NCI-H2081 treated with DMSO at 0.1 percent for 48 hours (cell line): ENCODE measurements at regions not wholly inside any gene's neighbourhood (a gene's known extent, or its start where the extent isn't known, plus 50 kb on each side); places are given as distances from the start of the nearest gene placed in this dataset.

Experiments
- DNase-seq: peaks from one replicate; lab custom pipeline; 2025; lab: John Stamatoyannopoulos, UW

DNA sequence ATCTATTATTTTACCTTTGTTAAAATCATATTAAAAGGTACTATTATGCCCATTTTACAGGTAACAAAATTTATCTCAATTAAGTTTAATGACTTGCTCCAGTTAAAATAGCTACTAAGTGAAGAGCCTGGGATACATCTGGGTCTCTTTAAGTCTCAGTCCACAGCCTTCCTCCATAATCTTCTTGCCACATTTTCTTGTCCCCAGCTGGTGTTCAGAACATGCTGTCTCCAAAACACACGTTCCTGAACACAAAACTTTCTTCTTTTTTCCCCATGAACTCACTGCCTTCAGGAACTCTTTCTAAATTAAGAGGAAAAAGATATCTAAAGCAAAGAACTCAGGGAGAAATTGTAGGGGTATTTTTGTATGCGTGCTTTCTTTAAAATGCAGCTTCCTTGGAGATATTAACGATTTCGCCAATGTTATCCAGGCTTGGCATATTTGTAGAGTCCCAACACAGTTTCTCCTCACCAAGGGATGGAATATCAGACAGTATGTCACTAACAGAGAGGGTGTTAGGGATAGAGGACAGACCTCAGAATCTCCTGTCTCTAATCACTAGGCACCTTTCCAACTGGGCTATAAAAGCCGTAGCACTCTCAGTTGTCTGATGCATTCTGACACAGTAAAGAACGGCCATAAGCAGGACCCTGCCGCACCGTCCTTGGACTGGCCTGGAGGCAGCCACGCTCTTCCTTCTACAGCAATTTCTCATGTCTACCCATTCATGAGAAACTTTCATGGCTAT, 232.8 kb upstream of the BLID start:
- no peak for DNase-seq

DNA sequence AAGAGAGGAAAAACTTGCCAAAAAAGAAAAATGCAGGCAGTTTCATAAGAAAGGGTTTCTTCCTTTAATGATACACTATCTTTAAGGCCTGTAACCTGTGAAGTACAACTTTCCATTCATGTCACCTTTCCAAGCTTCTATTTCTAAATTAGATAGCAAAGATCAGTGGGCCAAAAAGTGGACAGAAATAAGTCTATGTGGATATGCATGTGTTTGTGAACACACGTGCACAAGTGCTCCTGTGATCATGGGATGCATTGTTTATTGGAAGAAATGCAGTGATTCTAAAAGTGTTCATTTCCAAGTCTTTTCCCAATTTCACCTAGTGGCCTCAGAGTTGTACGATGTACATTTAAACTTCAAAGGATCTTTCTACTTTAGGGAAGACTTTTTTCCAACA, 230.0 kb upstream of the BLID start:
- no peak for DNase-seq

DNA sequence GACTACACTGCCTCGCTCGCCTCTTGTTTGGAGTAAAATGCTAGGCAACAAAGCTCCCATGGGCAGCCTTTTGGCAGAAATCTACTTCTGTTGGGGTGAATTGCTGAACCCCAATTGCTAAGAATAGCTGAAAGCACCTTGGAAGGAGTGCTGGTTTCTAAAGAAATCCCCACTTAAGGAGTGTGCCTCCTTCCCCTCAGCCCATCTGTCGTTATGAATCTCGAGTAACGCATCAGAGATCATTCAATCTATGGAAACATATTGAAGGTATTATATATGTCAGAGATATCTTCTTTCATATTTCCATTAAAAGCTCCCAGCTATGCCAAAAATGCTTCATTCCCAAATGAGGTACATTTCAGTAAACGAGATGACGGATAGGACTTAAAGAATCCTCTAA, 229.6 kb upstream of the BLID start:
- DNase-seq, result no peak

DNA sequence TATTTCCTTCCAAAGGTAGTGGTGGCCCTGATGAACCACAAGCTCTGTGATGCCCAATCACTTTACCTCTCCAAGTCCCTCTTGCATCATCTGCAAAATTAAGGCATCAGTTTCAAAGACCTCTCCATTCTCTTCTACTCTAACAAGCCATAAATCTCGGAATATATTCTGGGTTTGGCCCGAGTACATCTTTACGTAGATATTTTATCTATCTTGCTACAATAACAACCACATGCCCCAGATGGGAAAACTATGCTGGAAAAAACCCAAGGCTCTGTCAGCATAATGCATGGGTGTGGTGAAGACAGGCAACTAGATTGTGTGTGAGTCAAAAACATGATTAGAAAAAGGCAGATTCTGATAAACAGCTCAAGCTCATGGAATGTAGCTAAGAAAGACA, 228.2 kb upstream of the BLID start:
- no peak for DNase-seq

DNA sequence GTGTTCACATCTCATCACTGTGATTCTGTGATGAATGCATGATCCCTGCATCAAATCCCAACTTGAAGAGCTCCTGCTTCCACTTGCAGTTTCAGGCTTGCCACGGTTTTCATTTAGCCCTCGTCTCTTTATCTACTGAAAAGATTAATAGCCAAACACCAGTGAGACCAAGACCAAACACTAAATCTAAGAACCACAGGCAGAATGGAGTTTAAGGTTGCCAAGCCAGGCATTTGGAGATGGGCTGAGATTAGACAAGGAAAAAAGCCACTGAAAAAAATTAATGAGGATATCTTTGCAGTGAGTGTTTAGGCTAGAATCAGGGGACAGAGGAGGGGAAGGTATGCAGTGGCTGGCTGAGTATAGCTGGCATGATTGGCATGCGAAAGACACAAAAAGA, 227.2 kb upstream of the BLID start:
- DNase-seq, result no peak

DNA sequence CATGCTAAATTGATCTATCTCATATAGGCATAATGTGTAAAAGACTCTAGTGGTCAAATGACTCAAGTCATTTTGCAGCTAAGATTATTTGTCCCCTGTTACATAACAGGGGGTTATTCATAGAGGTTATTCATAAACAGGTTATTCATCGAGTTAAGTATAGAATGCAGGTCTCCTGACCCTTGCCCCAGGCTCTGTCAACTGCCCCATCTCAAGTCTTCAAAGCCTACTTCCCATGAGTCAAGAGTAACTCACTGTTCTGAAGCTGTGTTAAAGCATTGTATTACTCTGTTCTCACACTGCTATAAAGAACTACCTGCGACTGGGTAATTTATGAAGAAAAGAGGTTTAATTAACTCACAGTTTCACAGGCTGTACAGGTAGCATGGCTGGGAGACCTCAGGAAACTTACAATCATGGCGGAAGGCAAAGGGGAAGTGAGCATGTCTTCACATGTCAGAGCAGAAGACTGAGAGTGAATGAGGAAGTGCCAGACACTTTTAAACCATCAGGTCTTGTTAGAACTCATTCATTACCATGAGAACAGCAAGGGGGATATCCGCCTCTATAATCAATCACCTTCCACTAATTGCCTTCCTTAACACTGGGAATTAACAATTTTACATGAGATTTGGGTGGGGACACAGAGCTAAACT, 226.2 kb upstream of the BLID start:
- DNase-seq, result no peak

DNA sequence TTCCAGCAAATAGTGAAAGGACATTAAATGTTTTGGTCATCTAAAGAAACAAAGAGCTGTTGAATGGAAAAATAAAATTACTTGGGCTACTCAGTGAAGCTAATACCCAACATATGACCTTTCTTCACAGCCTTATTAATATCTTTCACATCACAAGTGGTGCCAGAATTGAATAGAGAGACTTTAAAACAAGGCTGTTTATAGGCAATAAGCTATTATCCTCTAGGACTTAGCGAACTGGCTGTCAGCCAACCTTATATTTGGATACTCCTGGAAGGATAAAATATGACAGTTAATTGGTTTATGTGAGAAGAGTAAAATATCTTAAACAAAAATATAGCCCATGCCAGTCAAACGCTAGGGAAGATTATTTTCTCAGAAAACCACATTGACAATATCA, 225.5 kb upstream of the BLID start:
- no peak for DNase-seq

DNA sequence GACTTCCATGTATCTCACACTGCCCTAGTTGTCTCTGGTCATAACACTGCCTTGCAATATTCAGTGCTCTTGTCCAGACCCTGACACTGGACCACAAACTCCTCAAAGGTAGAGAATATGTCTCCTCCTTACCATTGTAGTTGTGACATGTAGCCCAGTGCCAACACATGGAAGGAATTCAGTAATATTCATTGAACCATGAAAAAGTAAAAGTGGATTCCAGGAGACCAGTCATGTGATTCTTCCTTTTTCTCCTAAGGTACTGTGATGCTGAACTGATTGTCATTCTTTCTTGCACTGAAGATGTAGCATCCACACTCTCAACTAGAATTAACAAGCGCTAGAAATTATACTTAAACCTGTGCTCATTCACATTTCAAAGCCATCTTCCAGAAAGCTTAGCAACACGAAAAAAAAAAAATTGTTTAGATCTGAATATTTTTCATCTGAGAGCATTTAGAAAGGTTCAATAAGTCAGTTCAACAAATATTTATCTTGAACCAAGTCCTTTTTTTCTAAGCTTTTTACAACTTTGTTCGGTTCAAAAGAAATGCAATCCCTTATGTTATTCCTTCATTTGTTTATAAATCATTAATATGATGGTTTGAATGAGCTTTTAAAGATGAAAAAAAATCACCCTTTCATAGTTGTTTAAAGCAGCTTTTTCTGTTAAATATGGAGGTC, 224.7 kb upstream of the BLID start:
- DNase-seq, result no peak

DNA sequence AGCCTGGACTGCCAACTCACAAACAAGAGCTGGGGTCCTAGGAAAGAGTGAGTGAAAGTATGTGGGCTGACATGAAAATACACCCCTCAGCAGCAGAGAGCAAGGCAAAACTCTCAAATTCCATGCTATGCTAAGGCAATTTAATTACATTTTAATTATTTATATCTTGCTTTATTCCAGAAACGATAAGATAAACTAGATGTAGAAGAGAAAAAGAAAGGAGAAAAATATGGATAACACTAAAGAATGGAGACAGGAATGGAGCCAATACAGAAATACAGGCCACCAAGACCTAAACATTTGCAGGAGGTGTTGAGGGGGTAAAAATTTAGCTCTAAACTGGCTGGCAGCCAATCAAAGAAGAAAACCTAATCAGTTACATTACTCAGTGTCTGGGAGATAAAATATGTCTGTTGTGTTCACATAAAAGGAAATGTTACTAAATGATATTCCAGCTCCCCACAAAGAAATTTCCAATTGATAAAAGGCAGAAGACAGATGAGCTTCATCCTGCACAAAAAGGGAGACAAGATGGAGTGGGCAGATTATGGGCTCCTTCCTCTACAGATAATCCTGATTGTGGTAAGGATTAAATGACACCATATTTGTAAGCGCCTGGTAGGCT, 223.5 kb upstream of the BLID start:
- DNase-seq, result no peak

DNA sequence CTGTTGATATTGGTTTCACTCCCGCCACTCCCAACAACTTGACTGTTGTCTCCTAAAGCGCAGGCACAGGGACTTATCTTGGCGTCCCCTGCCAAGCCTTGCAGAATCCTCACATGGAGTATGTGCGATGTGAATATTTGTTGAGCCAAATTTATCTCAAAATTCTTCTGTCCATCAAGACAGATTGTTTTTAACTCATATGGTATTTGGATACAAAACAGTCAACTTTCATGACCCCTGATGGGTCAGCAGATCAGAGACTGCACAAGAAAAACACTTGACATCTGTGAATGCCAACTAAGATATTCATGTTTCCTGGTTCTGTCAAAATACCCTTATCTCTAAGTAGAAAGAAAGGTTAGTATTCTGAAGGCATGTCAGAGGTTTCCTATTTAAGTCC, 221.7 kb upstream of the BLID start:
- no peak for DNase-seq

DNA sequence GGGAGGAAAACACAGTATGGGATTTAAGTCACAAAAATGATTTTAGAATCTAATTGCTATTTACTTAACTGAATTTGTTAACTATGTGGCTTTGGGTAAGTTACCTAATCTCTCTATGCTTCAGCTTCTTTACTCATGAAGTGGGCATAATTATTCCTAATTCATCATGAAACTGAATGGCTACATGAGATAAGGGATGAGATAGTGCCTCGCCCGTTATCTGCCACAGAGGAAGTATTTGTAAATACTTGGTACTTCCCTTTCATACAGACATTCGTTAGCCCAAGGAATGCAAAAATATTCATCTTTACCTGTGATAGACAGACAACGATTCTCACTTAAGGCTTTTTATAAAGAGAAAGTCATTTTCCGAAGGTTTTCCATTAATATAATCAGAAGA, 221.2 kb upstream of the BLID start:
- no peak for DNase-seq

DNA sequence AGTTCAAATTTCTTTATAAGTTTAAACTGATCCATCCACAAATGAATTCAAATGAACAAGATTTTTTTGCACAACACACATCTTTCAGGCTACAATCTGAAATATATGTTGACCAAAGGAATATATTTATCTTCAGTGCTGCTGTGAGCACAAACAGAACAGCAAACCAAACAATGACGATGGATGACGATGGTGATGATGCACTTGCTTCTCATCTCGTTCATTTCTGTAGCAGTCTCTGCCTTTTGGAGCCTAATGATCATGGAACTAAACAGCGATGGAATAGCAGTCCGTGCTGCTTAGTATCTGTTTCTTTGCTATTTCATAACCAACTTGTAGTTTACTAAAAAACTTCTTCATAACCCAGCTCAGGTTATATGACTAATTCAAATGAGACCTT, 220.7 kb upstream of the BLID start:
- no peak for DNase-seq

DNA sequence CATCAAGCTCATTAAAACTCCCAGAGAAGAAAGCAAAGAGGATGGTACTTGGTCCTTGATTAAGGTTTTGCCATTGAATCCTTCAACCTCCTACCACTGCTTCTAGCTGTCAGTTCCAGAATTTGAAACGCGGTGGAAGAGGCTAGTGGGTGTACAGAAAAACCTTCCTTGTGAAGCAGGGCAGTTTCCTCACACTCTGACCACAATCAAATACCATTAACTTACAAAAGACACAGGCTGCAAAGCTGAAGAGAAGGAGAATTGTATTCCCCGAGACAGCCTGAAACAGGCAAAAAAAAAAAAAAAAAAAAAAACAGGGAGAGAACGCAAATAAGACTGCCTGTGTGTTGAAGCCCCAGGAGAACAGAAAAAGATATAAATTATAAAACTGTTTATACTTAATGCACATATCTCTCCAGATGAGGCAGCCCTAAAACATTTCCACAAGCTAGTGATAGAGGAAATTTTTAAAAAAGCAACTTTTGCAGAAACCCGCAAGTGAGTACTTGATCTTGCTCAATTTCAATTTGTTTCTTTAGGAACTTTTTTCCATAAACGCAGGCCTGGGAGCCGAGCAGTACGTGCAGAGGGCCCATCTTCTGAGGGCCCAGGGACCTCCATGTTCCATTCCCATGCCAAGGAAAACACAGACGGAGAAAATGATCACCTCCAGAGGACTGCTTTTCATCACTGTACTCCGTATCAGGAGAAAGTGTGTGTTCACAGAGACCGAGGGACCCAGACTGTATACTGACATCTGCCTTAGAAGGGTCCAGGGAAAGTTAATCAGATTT, 218.7 kb upstream of the BLID start:
- DNase-seq, result no peak

DNA sequence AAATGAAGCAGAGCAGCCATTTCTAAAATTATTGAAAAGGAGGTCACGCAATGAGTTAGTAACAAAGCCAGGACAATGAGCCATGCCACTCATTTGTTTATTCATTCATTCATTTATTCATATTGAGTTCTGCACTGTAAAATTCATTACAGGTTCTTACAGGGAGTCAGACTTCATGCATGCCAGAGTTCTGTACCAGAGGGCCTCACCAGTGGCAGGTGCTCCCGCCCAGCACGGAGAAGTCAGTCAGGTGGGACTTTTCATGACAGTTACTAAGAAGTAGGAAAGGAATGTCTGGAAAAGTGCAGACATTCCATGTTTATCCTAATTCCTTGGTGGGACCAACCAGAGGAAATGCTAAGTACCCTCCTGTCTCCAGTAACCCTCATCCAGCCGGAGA, 217.5 kb upstream of the BLID start:
- DNase-seq, result no peak

DNA sequence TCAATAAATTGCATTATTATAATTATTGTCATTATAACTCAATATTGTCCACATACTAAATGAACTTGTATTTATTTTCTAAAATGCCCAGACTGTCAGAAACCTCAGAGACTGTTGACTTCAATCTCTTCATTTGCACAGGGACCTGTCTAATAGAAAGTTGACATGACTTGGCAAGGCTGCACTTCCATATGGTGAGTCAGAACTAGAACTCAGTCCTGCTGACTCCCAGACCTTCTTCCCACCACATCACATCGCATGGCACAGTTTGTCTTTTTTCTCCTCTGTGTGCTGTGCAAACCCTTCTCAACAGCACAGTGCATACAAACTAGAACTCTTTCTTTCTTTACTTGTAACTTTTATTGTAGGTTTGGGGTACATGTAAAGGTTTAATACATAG, 215.1 kb upstream of the BLID start:
- DNase-seq, result no peak

DNA sequence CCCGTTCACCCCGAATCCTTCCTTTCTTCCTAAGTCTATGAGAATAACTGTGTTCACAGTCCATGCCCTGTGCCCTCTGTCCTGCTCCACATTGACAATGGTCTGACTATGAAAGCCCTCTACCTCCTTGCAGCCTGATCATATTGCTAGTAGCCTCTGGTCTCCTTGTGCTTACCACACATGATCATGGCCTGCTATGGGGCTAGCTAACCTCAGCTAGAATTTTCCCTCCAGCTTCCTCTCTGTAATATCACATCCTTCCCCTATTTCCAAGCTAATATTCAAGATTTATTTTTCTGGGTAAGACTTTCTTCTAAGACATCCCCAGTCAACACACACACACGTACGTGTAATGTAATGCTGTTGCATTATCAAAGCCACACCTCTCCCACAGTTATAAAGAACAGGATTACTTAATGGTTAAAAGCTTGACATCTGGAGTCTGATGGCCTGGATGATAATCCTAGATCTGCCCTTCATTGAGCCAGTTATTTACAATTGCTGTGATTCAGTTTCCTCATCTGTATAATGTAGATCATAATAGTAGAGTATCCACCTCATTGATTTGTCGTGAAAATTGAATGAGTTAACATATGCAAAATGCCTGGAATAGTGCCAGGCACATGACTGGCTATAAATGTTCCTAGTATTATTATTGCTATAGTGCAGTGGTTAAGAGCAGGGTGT, 214.4 kb upstream of the BLID start:
- no peak for DNase-seq

DNA sequence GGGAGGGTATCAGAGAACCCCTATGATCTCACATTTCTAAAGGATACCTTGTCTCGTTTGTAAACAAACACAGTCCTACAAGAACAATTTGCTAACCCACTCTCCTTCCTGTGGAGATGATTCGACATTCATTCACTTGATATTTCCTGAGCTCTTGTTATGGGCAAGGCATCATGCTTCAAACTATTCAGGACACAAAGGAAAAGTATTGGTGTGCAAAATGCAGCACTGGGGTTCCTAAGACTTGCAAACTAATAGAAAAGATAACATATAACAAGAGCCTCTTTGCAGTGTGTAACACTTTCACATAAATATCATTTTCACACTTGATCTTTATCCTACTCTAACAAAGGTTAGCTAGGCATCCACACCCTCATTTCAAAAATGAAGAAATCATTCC, 211.5 kb upstream of the BLID start:
- no peak for DNase-seq

DNA sequence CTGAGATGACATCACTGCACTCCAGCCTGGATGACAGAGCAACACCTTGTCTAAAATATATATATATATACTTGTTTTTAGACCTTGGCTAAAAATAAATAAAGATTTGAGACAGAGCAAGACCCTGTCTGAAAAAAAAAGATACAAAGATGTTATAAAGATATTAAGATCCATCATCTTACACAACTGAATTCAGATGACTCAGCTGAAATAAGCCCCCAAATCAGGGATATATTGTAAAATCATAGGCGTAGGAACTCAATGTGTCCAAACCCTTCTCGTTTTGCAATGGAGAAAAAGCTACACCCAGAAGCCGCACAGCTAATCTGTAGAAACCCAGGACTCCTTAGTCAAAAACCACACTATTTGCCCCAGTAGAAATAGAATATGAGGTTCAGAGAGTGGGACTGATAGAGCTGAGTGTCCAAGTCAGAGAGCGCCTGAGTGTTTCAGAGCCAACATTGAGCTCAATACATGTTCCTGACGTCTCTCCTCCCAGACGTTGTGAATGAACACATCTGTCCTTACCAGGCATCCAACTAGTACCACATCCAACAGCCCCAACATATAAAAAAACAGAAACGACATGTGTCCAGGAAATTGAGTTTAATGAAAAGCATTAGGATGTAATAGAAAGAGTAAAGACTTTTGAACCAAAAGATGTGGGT, 207.9 kb upstream of the BLID start:
- DNase-seq, result no peak

DNA sequence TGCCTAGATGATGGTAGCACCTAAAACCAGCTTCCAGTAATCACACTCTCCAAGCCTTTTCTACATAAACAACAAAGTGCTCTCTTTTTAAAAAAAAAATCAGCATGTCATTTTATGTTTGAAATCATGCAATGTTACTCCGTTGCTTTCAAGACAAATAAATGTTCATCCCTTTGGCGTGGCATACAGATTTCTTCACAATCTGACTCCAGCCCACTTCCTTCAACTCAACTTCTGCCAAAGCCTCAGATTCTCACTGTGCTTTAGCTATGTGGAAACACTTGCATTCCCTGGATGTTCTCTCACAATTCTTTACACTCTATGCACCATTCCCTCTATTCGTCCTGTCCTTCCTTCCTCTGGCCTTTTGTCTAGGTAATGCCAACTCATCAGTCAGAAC, 206.3 kb upstream of the BLID start:
- DNase-seq, result no peak

DNA sequence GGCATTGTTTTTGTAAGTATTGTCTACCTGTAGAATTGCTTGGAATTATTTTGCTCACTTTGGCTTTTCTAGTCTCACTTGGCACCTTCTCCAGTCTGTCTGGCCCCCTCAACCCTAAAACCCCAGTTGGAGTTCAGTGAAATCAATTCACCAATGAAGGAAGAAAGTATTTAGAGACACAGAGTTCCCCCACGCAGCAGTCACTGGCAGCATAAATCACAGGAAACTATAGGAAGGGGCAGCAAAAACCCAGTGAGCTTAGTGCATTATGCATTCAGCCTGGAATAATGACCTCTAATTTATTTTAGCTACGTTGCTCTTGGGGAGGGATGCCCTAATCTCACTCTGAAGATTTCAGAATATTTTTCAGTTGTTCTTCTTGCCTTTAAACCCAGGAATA, 204.7 kb upstream of the BLID start:
- no peak for DNase-seq
